K562 (cell line): ENCODE measurements at regions not wholly inside any gene's neighbourhood (a gene's known extent, or its start where the extent isn't known, plus 50 kb on each side); places are given as distances from the start of the nearest gene placed in this dataset.

ENCODE experiments used
- ATAC-seq: fragments of 200-7000 bp; cut with Tn5 transposase; 3 replicates; pipeline ENCODE4 v1.9.1; 2020; ENCODE audit warnings: moderate library complexity
- BruUV-seq: library from RNA; stranded (reverse); fragments of 400-500 nt; replicated peaks from 2 replicates; lab custom pipeline; 2021; lab: Mats Ljungman, UMichigan
- CTCF ChIA-PET: fragments of 300-600 bp; formaldehyde crosslinking; extraction: SDS; loops from one replicate; lab custom pipeline; 2021; ENCODE audit warnings: low intra/inter-chr PET ratio; lab: Yijun Ruan, JAX
- POLR2A ChIA-PET: fragments of 300-600, 350-650 bp; sonication (Branson Sonifier 250); formaldehyde crosslinking; extraction: SDS; loops from one replicate; lab custom pipeline; 2021; ENCODE audit warnings: antibody characterized with exemption, inconsistent platforms; lab: Yijun Ruan, JAX
- DNase-seq, 4 experiments: peaks; one replicate each; pipeline versions ENCODE4 v3.0.0 to v3.0.0-alpha.2; 2011 to 2018; ENCODE audit warnings: low spot score in 3 of 4, mixed read lengths in 3 of 4; ENCODE audit errors: extremely low read depth in 1 of 4
- FAIRE-seq: peaks from 2 replicates; lab custom pipeline; 2011; peaks lifted over from hg19 to GRCh38; lab: Jason Lieb, UNC
- H2AFZ ChIP-seq: 2 replicates; pipeline ENCODE4 v1.6.0; 2011; ENCODE audit warnings: low read depth, low read length, control low read depth, inconsistent platforms
- H3K27ac ChIP-seq: fragments of 200-600 bp; 3 replicates; pipeline ENCODE4 v1.8.0; 2011; ENCODE audit warnings: low read depth, mild to moderate bottlenecking, control low read depth, inconsistent platforms, low read length, moderate library complexity, mixed read lengths; ENCODE audit errors: extremely low read depth
- H3K27me3 ChIP-seq, 2 experiments: fragments of 300-600 bp in 1 of 2; 2 replicates in 1 of 2; 3 replicates in 1 of 2; pipeline versions ENCODE4 v1.6.0 to v1.8.0; 2011; ENCODE audit warnings: inconsistent platforms in 2 of 2, low read length in 2 of 2, mild to moderate bottlenecking in 1 of 2, mixed read lengths in 1 of 2, moderate library complexity in 1 of 2; ENCODE audit not compliant: control insufficient read depth in 2 of 2, insufficient read depth in 2 of 2
- H3K36me3 ChIP-seq: fragments of 300-600 bp; 3 replicates; pipeline ENCODE4 v1.8.0; 2011; ENCODE audit warnings: mild to moderate bottlenecking, low read length, inconsistent platforms; ENCODE audit not compliant: control insufficient read depth, insufficient read depth
- H3K4me1 ChIP-seq, 2 experiments: fragments of 200-600 bp in 1 of 2; replicated peaks in 1 of 2; 2 replicates in 1 of 2; 3 replicates in 1 of 2; pipeline versions ENCODE4 v1.5.1 to v1.8.0; 2011; ENCODE audit warnings: inconsistent platforms in 2 of 2, low read length in 2 of 2, mild to moderate bottlenecking in 1 of 2, mixed read lengths in 1 of 2, moderate library complexity in 1 of 2; ENCODE audit not compliant: control insufficient read depth in 2 of 2, insufficient read depth in 2 of 2
- H3K4me2 ChIP-seq: 2 replicates; pipeline ENCODE4 v1.6.1; 2011; ENCODE audit warnings: low read length, control low read depth, inconsistent platforms, mixed read lengths; ENCODE audit not compliant: insufficient read depth
- H3K4me3 ChIP-seq: fragments of 200-600 bp; sonication (generic), shearing (Covaris generic); 2 replicates; pipeline ENCODE4 v1.5.1; 2016; ENCODE audit warnings: control low read depth, inconsistent platforms
- H3K79me2 ChIP-seq: fragments of 200-600 bp; 3 replicates; pipeline ENCODE4 v1.8.0; 2011; ENCODE audit warnings: low read length, inconsistent platforms; ENCODE audit not compliant: control insufficient read depth, insufficient read depth
- H3K9ac ChIP-seq, 2 experiments: 2 replicates each; pipeline versions ENCODE4 v1.6.0 to v1.6.1; 2011; ENCODE audit warnings: low read depth in 2 of 2, low read length in 2 of 2, control low read depth in 1 of 2, inconsistent platforms in 1 of 2, mild to moderate bottlenecking in 1 of 2, mixed read lengths in 1 of 2; ENCODE audit not compliant: insufficient read depth in 1 of 2
- H3K9me1 ChIP-seq: one replicate; pipeline ENCODE4 v1.6.0; 2011; ENCODE audit warnings: inconsistent platforms, mild to moderate bottlenecking, low read length, moderate library complexity; ENCODE audit not compliant: control insufficient read depth, insufficient read depth
- H3K9me3 ChIP-seq: replicated peaks from 2 replicates; pipeline ENCODE4 v1.5.1; 2011; ENCODE audit warnings: low read depth, low read length, inconsistent platforms; ENCODE audit not compliant: control insufficient read depth, insufficient read depth
- H4K20me1 ChIP-seq: replicated peaks from 2 replicates; pipeline ENCODE4 v1.6.1; 2011; ENCODE audit warnings: low read length, inconsistent platforms, mixed read lengths; ENCODE audit not compliant: control insufficient read depth, insufficient read depth
- CREM ChIP-seq: IDR thresholded peaks from 2 replicates; pipeline ENCODE4 v1.6.1; 2014; ENCODE audit warnings: antibody characterized with exemption, low read depth
- KLF10 ChIP-seq: fragments of 250-450 bp; sonication (Bioruptor Pico); IDR thresholded peaks from 2 replicates; pipeline ENCODE4 v1.6.1; 2021; ENCODE audit warnings: matching md5 sums
- NONO ChIP-seq, 2 experiments: fragments of 200-400 bp in 1 of 2; fragments of 450-650 bp in 1 of 2; formaldehyde crosslinking in 1 of 2; IDR thresholded peaks; 2 replicates each; pipeline ENCODE4 v1.6.1; 2017; ENCODE audit warnings: low read depth in 2 of 2, mild to moderate bottlenecking in 2 of 2, moderate library complexity in 2 of 2, low read length in 1 of 2
- SMAD1 ChIP-seq: fragments of 150-350 bp; IDR thresholded peaks from 2 replicates; pipeline ENCODE4 v1.6.1; 2014; ENCODE audit warnings: low read length, low read depth; ENCODE audit not compliant: partially characterized antibody
- WGBS: fragments of 100-300 bp; shearing (Covaris generic); methylation state at CpG from one replicate; pipeline ENCODE4 v1.1.6; 2016; ENCODE audit warnings: low coverage, mixed read lengths; ENCODE audit not compliant: insufficient coverage; ENCODE audit errors: missing lambda C conversion rate; 5-methylcytosine and 5-hydroxymethylcytosine counted together
- in situ Hi-C: fragments of 300-500 bp; cut with MboI; formaldehyde crosslinking; loops from 4 replicates; pipeline ENCODE4 v1.15.0; 2018; ENCODE audit warnings: inconsistent platforms, mixed read lengths
- intact Hi-C: fragments of 100-400 bp; cut with micrococcal nuclease; formaldehyde crosslinking; loops from 2 replicates; pipeline ENCODE4 v1.14.2; 2022
- TF ChIP-seq, protein P1 (sequence below): fragments of 450-650 bp; IDR thresholded peaks from 2 replicates; pipeline ENCODE4 v1.6.1; 2016; ENCODE audit warnings: antibody characterized with exemption
- TF ChIP-seq, protein P2 (sequence below): fragments of 250-450 bp; sonication (Bioruptor Pico); IDR thresholded peaks from 2 replicates; pipeline ENCODE4 v1.8.0; 2021; ENCODE audit warnings: mild to moderate bottlenecking, moderate library complexity
- TF ChIP-seq, protein P3 (sequence below): sonication (generic); IDR thresholded peaks from 2 replicates; pipeline ENCODE4 v1.6.1; 2016
- TF ChIP-seq, protein P4 (sequence below): fragments of 250-450 bp; sonication (Bioruptor Pico); IDR thresholded peaks from 2 replicates; pipeline ENCODE4 v1.4.0; 2020; ENCODE audit warnings: borderline replicate concordance
- TF ChIP-seq, protein P5 (sequence below), 2 experiments: fragments of 450-650 bp in 1 of 2; IDR thresholded peaks; 2 replicates each; pipeline ENCODE4 v1.6.1; 2011 to 2017; ENCODE audit warnings: low read depth in 2 of 2, antibody characterized with exemption in 1 of 2, borderline replicate concordance in 1 of 2, low read length in 1 of 2, mild to moderate bottlenecking in 1 of 2, mixed read lengths in 1 of 2; ENCODE audit not compliant: control insufficient read depth in 1 of 2
- TF ChIP-seq, protein P6 (sequence below): conservative IDR thresholded peaks from 2 replicates; pipeline ENCODE4 v1.6.1; 2011; ENCODE audit warnings: low read depth, mild to moderate bottlenecking, low read length; ENCODE audit not compliant: control insufficient read depth

DNA sequence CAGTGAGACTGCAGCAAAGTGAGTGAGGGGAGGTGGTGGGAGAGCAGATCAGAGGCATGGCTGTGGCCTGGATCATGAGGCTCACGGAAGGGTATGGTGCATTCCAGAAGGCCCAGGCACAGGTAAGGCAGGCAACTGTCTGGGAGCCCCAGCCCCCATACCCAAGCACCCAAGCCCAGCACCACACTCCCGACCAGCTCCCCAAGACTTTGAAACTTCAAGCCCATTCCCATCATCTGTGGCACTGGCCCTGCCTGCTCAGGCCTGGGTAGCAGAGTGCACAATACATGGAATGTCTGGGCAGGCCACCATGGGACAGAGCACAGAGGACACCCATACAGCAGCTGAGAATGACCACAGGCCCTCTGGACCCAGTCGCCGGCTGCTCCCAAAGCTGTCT lies 202.6 kb upstream of the ARL4C start:
- no peaks in the 10 kb centered on the region for H3K79me2 ChIP-seq
- no peaks in the 10 kb centered on the region for H3K9me3 ChIP-seq
- no peak overlapping the region for H3K4me2 ChIP-seq
- H3K27me3 ChIP-seq = no peaks in the 10 kb centered on the region; a peak in 1 of 5 replicates
- no peak for ATAC-seq
- H3K4me1 ChIP-seq = no peaks in the 10 kb centered on the region
- DNase-seq = no peak
- intact Hi-C loops = no loop called here
- ChIA-PET POLR2A (no interaction called here), CTCF (no interaction called here)
- BruUV-seq = no TSS peak
- H3K36me3 ChIP-seq = no peaks in the 10 kb centered on the region
- no peak overlapping the region for H2AFZ ChIP-seq
- H3K27ac ChIP-seq = no peak overlapping the region
- H3K4me3 ChIP-seq = no peak overlapping the region
- no peak overlapping the region for H3K9ac ChIP-seq
- no peak for FAIRE-seq
- 0% methylated on average over 3 of the region's 4 CpGs for WGBS
- H3K9me1 ChIP-seq = no peaks in the 10 kb centered on the region
- in situ Hi-C loops = no loop called here
- H4K20me1 ChIP-seq = no peaks in the 10 kb centered on the region
- TF ChIP-seq, protein P1, sequence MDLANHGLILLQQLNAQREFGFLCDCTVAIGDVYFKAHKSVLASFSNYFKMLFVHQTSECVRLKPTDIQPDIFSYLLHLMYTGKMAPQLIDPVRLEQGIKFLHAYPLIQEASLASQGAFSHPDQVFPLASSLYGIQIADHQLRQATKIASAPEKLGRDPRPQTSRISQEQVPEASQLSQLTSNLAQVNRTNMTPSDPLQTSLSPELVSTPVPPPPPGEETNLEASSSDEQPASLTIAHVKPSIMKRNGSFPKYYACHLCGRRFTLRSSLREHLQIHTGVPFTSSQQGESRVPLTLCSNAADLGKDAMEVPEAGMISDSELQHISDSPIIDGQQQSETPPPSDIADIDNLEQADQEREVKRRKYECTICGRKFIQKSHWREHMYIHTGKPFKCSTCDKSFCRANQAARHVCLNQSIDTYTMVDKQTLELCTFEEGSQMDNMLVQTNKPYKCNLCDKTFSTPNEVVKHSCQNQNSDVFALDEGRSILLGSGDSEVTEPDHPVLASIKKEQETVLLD = no peak
- TF ChIP-seq, protein P2, sequence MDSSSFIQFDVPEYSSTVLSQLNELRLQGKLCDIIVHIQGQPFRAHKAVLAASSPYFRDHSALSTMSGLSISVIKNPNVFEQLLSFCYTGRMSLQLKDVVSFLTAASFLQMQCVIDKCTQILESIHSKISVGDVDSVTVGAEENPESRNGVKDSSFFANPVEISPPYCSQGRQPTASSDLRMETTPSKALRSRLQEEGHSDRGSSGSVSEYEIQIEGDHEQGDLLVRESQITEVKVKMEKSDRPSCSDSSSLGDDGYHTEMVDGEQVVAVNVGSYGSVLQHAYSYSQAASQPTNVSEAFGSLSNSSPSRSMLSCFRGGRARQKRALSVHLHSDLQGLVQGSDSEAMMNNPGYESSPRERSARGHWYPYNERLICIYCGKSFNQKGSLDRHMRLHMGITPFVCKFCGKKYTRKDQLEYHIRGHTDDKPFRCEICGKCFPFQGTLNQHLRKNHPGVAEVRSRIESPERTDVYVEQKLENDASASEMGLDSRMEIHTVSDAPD (CRISPR knock-in tag) = no peak
- TF ChIP-seq, protein P3, sequence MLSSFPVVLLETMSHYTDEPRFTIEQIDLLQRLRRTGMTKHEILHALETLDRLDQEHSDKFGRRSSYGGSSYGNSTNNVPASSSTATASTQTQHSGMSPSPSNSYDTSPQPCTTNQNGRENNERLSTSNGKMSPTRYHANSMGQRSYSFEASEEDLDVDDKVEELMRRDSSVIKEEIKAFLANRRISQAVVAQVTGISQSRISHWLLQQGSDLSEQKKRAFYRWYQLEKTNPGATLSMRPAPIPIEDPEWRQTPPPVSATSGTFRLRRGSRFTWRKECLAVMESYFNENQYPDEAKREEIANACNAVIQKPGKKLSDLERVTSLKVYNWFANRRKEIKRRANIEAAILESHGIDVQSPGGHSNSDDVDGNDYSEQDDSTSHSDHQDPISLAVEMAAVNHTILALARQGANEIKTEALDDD = no peak
- TF ChIP-seq, protein P4, sequence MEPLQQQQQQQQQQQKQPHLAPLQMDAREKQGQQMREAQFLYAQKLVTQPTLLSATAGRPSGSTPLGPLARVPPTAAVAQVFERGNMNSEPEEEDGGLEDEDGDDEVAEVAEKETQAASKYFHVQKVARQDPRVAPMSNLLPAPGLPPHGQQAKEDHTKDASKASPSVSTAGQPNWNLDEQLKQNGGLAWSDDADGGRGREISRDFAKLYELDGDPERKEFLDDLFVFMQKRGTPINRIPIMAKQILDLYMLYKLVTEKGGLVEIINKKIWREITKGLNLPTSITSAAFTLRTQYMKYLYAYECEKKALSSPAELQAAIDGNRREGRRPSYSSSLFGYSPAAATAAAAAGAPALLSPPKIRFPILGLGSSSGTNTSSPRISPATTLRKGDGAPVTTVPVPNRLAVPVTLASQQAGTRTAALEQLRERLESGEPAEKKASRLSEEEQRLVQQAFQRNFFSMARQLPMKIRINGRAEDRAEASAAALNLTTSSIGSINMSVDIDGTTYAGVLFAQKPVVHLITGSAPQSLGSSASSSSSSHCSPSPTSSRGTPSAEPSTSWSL (CRISPR knock-in tag) = no peak
- TF ChIP-seq SMAD1 (no peak), NONO (IDR thresholded peaks at IDR 0.05; ENCODE audit: low read depth in 2 of 2, low read length in 1 of 2) (no peak), KLF10 (no peak), CREM (no peak)
- TF ChIP-seq, protein P5, sequence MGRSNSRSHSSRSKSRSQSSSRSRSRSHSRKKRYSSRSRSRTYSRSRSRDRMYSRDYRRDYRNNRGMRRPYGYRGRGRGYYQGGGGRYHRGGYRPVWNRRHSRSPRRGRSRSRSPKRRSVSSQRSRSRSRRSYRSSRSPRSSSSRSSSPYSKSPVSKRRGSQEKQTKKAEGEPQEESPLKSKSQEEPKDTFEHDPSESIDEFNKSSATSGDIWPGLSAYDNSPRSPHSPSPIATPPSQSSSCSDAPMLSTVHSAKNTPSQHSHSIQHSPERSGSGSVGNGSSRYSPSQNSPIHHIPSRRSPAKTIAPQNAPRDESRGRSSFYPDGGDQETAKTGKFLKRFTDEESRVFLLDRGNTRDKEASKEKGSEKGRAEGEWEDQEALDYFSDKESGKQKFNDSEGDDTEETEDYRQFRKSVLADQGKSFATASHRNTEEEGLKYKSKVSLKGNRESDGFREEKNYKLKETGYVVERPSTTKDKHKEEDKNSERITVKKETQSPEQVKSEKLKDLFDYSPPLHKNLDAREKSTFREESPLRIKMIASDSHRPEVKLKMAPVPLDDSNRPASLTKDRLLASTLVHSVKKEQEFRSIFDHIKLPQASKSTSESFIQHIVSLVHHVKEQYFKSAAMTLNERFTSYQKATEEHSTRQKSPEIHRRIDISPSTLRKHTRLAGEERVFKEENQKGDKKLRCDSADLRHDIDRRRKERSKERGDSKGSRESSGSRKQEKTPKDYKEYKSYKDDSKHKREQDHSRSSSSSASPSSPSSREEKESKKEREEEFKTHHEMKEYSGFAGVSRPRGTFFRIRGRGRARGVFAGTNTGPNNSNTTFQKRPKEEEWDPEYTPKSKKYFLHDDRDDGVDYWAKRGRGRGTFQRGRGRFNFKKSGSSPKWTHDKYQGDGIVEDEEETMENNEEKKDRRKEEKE (IDR thresholded peaks at IDR 0.05; ENCODE audit: borderline replicate concordance in 1 of 2, control insufficient read depth in 1 of 2, low read depth in 2 of 2, low read length in 1 of 2) = no peak
- TF ChIP-seq, protein P6, sequence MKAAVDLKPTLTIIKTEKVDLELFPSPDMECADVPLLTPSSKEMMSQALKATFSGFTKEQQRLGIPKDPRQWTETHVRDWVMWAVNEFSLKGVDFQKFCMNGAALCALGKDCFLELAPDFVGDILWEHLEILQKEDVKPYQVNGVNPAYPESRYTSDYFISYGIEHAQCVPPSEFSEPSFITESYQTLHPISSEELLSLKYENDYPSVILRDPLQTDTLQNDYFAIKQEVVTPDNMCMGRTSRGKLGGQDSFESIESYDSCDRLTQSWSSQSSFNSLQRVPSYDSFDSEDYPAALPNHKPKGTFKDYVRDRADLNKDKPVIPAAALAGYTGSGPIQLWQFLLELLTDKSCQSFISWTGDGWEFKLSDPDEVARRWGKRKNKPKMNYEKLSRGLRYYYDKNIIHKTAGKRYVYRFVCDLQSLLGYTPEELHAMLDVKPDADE = no peak
